C4-2B (cell line): ENCODE measurements at regions not wholly inside any gene's neighbourhood (a gene's known extent, or its start where the extent isn't known, plus 50 kb on each side); places are given as distances from the start of the nearest gene placed in this dataset.

ENCODE experiments used
- H3K27ac ChIP-seq: fragments of 450-650 bp; 2 replicates; pipeline ENCODE4 v1.5.1; 2017
- CTCF ChIP-seq: fragments of 450-650 bp; conservative IDR thresholded peaks from 2 replicates; pipeline ENCODE4 v1.5.1; 2017; ENCODE audit warnings: mild to moderate bottlenecking
- ZFX ChIP-seq: fragments of 450-650 bp; IDR thresholded peaks from 2 replicates; pipeline ENCODE4 v1.6.1; 2017

GRCh38 chr12:69027411-69027881 lies 94.5 kb upstream of the CPM start:
- no peak for TF ChIP-seq CTCF
- TF ChIP-seq ZFX = no peak
- H3K27ac ChIP-seq = no peak overlapping the region

DNA sequence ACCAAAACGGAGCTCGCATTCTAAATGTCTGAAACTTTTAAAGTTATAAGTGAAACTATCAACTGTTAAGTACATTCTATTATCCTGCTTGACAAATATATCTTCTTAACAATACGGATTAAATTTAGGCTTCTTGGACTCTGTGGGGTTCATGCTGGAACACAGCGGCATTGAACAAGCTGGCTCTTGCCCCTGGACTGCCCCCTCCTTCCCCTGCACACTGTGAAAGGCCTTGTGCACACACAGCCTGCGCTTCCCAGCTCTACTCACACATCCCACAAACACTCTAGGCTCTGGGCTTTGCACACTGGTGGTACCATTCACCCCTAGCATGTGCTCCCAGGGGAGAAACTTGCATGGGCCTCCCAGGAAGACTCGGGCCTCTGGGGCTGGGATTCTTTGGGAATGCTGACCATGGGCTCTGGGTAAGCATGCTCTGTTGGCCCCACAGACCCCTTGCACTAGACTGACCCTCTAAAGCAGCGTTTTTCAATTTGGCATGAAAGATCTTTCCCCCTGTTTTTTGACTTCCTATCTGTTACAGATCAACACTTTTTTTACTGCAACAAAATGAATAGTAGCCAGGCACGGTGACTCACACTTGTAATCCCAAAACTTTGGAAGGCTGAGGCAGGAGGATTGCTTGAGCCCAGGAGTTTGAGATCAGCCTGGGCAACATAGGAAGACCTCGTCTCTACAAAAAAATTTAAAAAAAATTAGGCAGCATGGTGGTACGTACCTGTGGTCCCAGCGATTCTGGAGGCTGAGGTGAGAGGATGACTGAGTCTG lies 96.2 kb upstream of the CPM start:
- no peak overlapping the region for H3K27ac ChIP-seq
- no peak for TF ChIP-seq CTCF
- TF ChIP-seq ZFX = no peak

- TF ChIP-seq CTCF (no peak), ZFX (no peak)
- H3K27ac ChIP-seq = no peak overlapping the region
Measured at GRCh38 chr12:69030321-69030720, 97.3 kb upstream of the CPM start.

- H3K27ac ChIP-seq = no peak overlapping the region
- TF ChIP-seq ZFX (no peak), CTCF (no peak)
Measured at GRCh38 chr12:69036533-69036932, 103.6 kb upstream of the CPM start.

GRCh38 chr12:69036999-69037398 lies 104.0 kb upstream of the CPM start:
- H3K27ac ChIP-seq = no peak overlapping the region
- no peak for TF ChIP-seq CTCF
- TF ChIP-seq ZFX = no peak

GRCh38 chr12:69039911-69040310 lies 106.9 kb upstream of the CPM start:
- no peak overlapping the region for H3K27ac ChIP-seq
- TF ChIP-seq CTCF (no peak), ZFX (no peak)

DNA sequence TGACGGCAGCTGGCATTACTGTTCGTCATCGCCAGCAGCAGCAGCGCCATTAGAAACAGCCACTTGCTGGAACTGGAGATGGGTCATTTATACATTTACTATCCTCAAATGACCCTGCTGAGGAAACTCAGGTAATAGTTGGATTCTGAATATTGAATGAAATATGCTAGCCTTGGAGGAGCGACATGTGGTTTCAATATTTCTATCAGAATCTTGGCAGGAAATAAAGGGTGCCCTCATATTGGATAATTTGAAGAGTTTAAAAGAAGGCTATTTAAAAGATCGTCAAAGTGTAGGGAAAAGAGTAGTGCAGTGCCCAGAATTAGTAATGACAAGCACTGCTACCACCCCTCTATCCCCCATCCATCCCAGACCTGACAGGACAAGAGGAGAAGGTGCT lies 109.6 kb upstream of the CPM start:
- TF ChIP-seq CTCF (no peak), ZFX (no peak)
- no peak overlapping the region for H3K27ac ChIP-seq
